IMR-90 (cell line): ENCODE measurements at regions not wholly inside any gene's neighbourhood (a gene's known extent, or its start where the extent isn't known, plus 50 kb on each side); places are given as distances from the start of the nearest gene placed in this dataset.

Experiments
- BHLHE40 ChIP-seq: fragments of 150-350 bp; IDR thresholded peaks from 2 replicates; pipeline ENCODE4 v1.6.1; 2016; ENCODE audit warnings: mild to moderate bottlenecking, low read depth, low read length
- CEBPB ChIP-seq: IDR thresholded peaks from 2 replicates; pipeline ENCODE4 v1.6.1; 2012; ENCODE audit warnings: low read depth, low read length, improper control_type of control experiment
- CHD1 ChIP-seq: IDR thresholded peaks from 2 replicates; pipeline ENCODE4 v1.6.1; 2012; ENCODE audit warnings: low read depth, low read length, improper control_type of control experiment
- MAFK ChIP-seq: IDR thresholded peaks from 2 replicates; pipeline ENCODE4 v1.6.1; 2012; ENCODE audit warnings: low read depth, low read length, improper control_type of control experiment
- MXI1 ChIP-seq: IDR thresholded peaks from 2 replicates; pipeline ENCODE4 v1.6.1; 2012; ENCODE audit warnings: low read depth, mild to moderate bottlenecking, low read length, moderate library complexity, borderline replicate concordance
- NFE2L2 ChIP-seq: fragments of 150-350 bp; IDR thresholded peaks from 2 replicates; pipeline ENCODE4 v1.6.1; 2016; ENCODE audit warnings: low read depth, mild to moderate bottlenecking, low read length
- POLR2A ChIP-seq: IDR thresholded peaks from 2 replicates; pipeline ENCODE4 v1.6.1; 2012; ENCODE audit warnings: mild to moderate bottlenecking, low read depth, low read length
- RAD21 ChIP-seq: IDR thresholded peaks from 2 replicates; pipeline ENCODE4 v1.6.1; 2012; ENCODE audit warnings: low read length, improper control_type of control experiment
- RCOR1 ChIP-seq: IDR thresholded peaks from 2 replicates; pipeline ENCODE4 v1.6.1; 2012; ENCODE audit warnings: mild to moderate bottlenecking, low read length, improper control_type of control experiment; ENCODE audit not compliant: insufficient replicate concordance
- RFX5 ChIP-seq: IDR thresholded peaks from 2 replicates; pipeline ENCODE4 v1.8.0; 2012; ENCODE audit warnings: low read depth, mild to moderate bottlenecking, low read length, moderate library complexity
- SMC3 ChIP-seq: fragments of 150-350 bp; IDR thresholded peaks from 2 replicates; pipeline ENCODE4 v1.6.1; 2016; ENCODE audit warnings: low read depth, mild to moderate bottlenecking, antibody characterized with exemption, low read length, moderate library complexity
- TF ChIP-seq, protein P1 (sequence below): conservative IDR thresholded peaks from 2 replicates; pipeline ENCODE4 v1.5.1; 2012; ENCODE audit warnings: mild to moderate bottlenecking, low read depth, low read length, improper control_type of control experiment
- TF ChIP-seq, protein P2 (sequence below): fragments of 150-350 bp; IDR thresholded peaks from 2 replicates; pipeline ENCODE4 v1.6.1; 2017; ENCODE audit warnings: mild to moderate bottlenecking, antibody characterized with exemption, low read length, low read depth
- TF ChIP-seq, protein P3 (sequence below): fragments of 150-350 bp; IDR thresholded peaks from 2 replicates; pipeline ENCODE4 v1.6.1; 2016; ENCODE audit warnings: low read depth, mild to moderate bottlenecking, low read length, moderate library complexity, borderline replicate concordance

DNA sequence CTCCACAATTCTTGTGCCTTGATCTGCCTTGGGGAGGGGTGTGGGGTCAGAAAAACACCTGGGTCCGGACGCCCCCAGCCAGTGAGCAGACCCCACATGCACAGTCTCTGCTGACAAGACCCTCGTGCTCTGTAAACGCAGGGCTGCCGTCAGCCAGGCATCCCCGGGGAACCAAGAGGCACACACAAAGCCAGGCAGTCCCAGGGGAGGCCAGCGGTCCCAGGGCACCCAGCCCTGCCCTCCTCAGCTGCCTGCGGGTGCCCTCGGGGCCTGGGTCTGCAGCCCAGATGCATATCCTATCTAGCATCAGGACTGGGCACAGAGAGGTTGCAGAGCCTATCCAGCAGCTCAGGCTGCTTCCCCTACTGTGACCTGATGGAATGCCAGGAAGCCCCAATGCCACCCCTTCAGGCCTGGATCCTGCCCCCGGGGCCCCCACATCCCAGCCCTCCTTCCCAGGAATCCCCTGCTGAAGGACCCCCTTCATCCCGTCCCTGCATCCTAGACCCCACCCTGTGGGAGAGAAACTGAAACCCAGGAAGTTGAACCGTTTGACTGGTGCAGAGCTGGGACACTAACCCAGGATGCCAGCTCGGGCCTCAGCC lies 92.4 kb downstream of the MICALL2 start:
- TF ChIP-seq POLR2A: no peak
- TF ChIP-seq, protein P1, sequence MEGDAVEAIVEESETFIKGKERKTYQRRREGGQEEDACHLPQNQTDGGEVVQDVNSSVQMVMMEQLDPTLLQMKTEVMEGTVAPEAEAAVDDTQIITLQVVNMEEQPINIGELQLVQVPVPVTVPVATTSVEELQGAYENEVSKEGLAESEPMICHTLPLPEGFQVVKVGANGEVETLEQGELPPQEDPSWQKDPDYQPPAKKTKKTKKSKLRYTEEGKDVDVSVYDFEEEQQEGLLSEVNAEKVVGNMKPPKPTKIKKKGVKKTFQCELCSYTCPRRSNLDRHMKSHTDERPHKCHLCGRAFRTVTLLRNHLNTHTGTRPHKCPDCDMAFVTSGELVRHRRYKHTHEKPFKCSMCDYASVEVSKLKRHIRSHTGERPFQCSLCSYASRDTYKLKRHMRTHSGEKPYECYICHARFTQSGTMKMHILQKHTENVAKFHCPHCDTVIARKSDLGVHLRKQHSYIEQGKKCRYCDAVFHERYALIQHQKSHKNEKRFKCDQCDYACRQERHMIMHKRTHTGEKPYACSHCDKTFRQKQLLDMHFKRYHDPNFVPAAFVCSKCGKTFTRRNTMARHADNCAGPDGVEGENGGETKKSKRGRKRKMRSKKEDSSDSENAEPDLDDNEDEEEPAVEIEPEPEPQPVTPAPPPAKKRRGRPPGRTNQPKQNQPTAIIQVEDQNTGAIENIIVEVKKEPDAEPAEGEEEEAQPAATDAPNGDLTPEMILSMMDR: no peak
- TF ChIP-seq, protein P2, sequence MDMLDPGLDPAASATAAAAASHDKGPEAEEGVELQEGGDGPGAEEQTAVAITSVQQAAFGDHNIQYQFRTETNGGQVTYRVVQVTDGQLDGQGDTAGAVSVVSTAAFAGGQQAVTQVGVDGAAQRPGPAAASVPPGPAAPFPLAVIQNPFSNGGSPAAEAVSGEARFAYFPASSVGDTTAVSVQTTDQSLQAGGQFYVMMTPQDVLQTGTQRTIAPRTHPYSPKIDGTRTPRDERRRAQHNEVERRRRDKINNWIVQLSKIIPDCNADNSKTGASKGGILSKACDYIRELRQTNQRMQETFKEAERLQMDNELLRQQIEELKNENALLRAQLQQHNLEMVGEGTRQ: no peak
- TF ChIP-seq NFE2L2: no peak
- no peak for TF ChIP-seq CEBPB
- no peak for TF ChIP-seq MAFK
- no peak for TF ChIP-seq RAD21
- TF ChIP-seq SMC3: no peak
- no peak for TF ChIP-seq CHD1
- TF ChIP-seq BHLHE40: no peak
- TF ChIP-seq MXI1: no peak
- no peak for TF ChIP-seq RCOR1
- no peak for TF ChIP-seq RFX5
- TF ChIP-seq, protein P3, sequence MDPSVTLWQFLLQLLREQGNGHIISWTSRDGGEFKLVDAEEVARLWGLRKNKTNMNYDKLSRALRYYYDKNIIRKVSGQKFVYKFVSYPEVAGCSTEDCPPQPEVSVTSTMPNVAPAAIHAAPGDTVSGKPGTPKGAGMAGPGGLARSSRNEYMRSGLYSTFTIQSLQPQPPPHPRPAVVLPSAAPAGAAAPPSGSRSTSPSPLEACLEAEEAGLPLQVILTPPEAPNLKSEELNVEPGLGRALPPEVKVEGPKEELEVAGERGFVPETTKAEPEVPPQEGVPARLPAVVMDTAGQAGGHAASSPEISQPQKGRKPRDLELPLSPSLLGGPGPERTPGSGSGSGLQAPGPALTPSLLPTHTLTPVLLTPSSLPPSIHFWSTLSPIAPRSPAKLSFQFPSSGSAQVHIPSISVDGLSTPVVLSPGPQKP: no peak
